ENCODE measurements at regions not wholly inside any gene's neighbourhood (a gene's known extent, or its start where the extent isn't known, plus 50 kb on each side); places are given as distances from the start of the nearest gene placed in this dataset.

- no peaks in the 10 kb centered on the region for H3K4me1 ChIP-seq
- no peak overlapping the region for H3K4me3 ChIP-seq
- no peak for DNase-seq
- TF ChIP-seq CTCF (IDR thresholded peaks at IDR 0.05) (no peak), POLR2A (IDR thresholded peaks at IDR 0.05) (no peak)
- H3K36me3 ChIP-seq = no peaks in the 10 kb centered on the region
- no peaks in the 10 kb centered on the region for H3K27me3 ChIP-seq
- H3K27ac ChIP-seq = no peak overlapping the region
- no peaks in the 10 kb centered on the region for H3K9me3 ChIP-seq
Observed at GRCh38 chr11:82639251-82639650, 94.4 kb downstream of the FAM181B start.

DNA sequence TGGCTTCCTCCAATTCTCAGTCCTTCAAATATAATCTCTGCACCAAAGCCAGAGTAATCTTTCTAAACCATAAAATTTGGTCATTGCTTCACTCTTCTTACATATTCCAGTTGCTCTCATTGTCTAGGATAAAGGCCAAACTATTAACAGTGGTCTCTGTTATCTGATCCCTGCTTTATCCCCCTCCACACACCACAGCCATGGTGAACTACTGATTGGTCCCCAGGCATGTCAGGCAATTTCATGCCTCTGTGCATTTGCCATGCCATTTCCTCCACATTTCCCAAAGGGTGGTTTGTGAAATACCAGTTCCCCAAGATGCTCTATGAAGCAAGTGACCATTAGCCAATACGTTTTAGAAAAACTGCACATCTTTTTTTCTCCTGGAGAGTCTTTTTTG lies 97.0 kb downstream of the FAM181B start:
- no peaks in the 10 kb centered on the region for H3K9me3 ChIP-seq
- no peaks in the 10 kb centered on the region for H3K4me1 ChIP-seq
- H3K36me3 ChIP-seq = no peaks in the 10 kb centered on the region
- no peak for DNase-seq
- TF ChIP-seq CTCF (IDR thresholded peaks at IDR 0.05) (no peak), POLR2A (IDR thresholded peaks at IDR 0.05) (no peak)
- H3K27me3 ChIP-seq = no peaks in the 10 kb centered on the region
- no peak overlapping the region for H3K4me3 ChIP-seq
- H3K27ac ChIP-seq = no peak overlapping the region

GRCh38 chr11:82634091-82634490 lies 99.6 kb downstream of the FAM181B start:
- no peaks in the 10 kb centered on the region for H3K36me3 ChIP-seq
- no peaks in the 10 kb centered on the region for H3K4me1 ChIP-seq
- no peak overlapping the region for H3K4me3 ChIP-seq
- no peak overlapping the region for H3K27ac ChIP-seq
- no peak for DNase-seq
- H3K27me3 ChIP-seq = no peaks in the 10 kb centered on the region
- no peaks in the 10 kb centered on the region for H3K9me3 ChIP-seq
- TF ChIP-seq POLR2A (IDR thresholded peaks at IDR 0.05) (no peak), CTCF (IDR thresholded peaks at IDR 0.05) (no peak)

- H3K36me3 ChIP-seq = no peaks in the 10 kb centered on the region
- H3K4me1 ChIP-seq = no peaks in the 10 kb centered on the region
- H3K27me3 ChIP-seq = no peaks in the 10 kb centered on the region
- TF ChIP-seq CTCF (IDR thresholded peaks at IDR 0.05) (no peak), POLR2A (IDR thresholded peaks at IDR 0.05) (no peak)
- H3K9me3 ChIP-seq = no peaks in the 10 kb centered on the region
- DNase-seq = no peak
- no peak overlapping the region for H3K4me3 ChIP-seq
- no peak overlapping the region for H3K27ac ChIP-seq
Observed at GRCh38 chr11:82631722-82632630, 101.7 kb downstream of the FAM181B start.

DNA sequence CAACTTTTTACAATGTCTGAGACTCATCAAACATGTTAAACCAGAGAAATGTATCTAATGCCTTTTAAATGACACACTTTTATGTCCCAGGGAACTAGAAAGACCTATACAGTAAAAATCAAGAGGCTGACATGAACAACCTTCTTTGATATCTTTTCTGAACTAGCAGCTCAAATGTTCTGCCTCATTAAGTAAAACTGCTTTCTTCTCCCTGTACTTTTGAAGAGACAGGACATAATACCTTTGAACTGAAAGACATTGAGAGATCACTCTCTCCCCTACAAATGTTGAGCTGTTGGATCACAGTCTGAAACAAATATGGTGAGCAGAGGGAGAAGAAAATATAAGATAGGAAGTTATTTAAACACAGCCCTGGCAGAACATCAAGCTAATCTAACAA lies 123.0 kb downstream of the FAM181B start:
- no peak for DNase-seq
- no peaks in the 10 kb centered on the region for H3K4me1 ChIP-seq
- H3K9me3 ChIP-seq = no peaks in the 10 kb centered on the region
- H3K27ac ChIP-seq = no peak overlapping the region
- H3K27me3 ChIP-seq = no peaks in the 10 kb centered on the region
- TF ChIP-seq CTCF (IDR thresholded peaks at IDR 0.05) (no peak), POLR2A (IDR thresholded peaks at IDR 0.05) (no peak)
- no peaks in the 10 kb centered on the region for H3K36me3 ChIP-seq
- H3K4me3 ChIP-seq = no peak overlapping the region

Data from Peyer's patch (tissue), 4 donors.